SW480 (cell line): ENCODE measurements at regions not wholly inside any gene's neighbourhood (a gene's known extent, or its start where the extent isn't known, plus 50 kb on each side); places are given as distances from the start of the nearest gene placed in this dataset.

Experiments
- DNase-seq: peaks from one replicate; pipeline ENCODE4 v3.0.0-alpha.2; 2016; ENCODE audit warnings: low spot score

DNA sequence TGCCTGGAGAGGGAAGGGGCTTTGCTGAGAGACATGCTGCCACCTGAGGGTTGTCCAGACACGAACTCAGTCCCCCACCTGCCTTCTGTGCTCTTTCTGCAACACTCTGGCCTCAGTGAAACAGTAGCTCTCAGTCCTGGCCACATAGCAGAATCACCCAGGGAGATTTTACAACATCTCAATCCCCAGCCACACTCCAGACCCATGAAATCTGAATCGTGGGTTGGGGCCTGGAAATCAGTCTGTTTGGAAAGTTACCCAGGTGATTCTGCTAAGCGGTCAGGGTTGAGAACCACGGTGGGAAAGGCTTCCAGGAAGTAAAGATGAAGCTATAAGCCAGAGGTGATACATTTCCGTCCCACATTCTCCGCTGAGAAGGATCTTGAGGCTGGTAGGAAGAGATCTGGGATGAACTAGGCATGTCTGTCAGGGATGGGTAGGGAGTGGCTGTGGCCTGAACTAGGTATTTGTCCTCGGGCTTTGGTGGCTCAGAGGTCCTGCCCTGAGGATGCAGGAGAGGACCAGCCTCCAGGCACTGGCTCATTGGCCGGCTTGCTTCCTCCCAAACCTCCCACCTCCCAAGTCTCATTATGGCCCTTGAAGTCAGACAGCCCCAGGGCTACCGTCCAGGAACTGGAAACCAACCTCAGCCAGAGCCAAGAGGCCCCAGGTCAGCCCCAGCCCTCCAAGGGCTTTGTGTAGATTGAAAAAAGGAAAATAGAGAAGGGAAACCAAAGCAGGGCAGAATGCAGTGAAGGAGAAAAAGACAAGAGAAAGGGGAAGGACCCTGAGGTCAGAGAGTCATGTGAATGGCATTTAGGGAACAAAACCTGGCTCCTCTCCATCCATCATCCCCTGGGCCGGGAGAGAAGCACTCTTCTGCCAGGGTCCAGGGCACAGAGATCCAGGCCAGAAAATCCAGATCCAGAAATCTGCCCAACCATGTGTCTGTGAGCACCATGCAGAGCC, 119.6 kb downstream of the ZFP36L2 start:
- no peak for DNase-seq

DNA sequence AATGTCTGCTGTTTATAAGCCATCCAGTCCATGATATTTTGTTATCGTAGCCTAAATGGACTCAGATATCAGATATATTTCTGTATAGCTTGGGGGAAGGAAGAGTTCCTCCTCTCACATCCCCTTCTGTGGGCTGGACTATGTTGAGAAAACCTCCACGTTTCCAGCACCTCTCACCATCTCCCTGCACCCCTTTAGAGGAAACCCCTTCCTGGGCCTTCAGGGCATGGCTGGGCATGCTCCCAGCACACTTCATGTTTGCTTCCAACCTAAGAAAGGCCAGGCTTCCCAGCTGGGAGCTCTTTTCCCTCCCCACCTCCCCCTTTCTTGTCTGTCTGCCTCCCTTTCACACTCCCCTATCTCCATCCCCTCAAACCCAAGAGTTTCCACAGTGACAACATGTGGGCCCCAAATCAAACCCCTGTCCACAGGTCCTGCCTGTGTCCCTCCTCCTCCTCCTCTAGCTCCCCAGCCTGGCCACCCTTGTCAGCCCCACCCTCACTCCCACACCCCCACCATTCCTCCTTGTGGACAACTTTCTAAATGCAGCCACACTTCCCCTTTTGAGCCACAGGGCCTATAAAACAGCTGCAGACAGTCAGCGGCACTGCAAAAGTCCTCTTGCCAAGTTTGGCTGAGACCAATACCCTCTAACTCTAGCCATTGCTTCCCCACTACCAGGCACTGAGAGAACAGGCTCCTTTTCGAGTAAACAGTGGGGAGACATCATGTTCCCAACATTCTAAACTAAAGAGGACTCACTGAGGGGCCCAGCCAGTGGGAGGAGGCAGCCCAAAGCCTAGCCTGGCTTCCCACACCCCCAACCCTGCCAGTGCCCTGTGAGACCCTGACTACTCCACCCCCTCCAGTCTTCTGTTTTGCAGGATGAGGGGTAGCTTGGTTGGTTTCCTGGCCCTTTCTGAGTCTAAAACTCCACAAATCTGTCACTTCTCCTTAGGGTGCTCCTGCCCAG, 120.5 kb downstream of the ZFP36L2 start:
- DNase-seq, result peak; percentile 35

- DNase-seq, result no peak
Measured at GRCh38 chr2:43104763-43105162, 121.6 kb downstream of the ZFP36L2 start.

DNA sequence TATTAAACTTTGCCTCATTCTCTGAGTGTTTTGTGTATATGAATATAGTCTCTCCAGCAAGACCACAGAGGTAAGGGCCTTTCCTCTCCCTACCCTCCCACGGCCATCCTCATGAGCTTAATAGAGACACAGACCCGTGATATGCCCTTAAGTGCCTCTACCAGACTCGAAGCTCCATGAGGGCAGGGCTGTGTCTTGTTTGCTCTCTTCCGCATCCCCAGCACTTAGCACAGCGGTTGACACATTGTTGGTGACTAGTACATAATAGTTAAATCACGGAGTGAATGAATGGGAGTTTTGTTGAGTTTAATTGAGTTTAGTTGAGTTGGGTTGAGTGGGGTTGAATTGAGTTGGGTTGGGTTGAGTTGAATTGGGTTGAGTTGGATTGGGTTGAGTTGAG, 122.3 kb downstream of the ZFP36L2 start:
- DNase-seq, result no peak

GRCh38 chr2:43103093-43103404, 123.4 kb downstream of the ZFP36L2 start:
- no peak for DNase-seq

DNA sequence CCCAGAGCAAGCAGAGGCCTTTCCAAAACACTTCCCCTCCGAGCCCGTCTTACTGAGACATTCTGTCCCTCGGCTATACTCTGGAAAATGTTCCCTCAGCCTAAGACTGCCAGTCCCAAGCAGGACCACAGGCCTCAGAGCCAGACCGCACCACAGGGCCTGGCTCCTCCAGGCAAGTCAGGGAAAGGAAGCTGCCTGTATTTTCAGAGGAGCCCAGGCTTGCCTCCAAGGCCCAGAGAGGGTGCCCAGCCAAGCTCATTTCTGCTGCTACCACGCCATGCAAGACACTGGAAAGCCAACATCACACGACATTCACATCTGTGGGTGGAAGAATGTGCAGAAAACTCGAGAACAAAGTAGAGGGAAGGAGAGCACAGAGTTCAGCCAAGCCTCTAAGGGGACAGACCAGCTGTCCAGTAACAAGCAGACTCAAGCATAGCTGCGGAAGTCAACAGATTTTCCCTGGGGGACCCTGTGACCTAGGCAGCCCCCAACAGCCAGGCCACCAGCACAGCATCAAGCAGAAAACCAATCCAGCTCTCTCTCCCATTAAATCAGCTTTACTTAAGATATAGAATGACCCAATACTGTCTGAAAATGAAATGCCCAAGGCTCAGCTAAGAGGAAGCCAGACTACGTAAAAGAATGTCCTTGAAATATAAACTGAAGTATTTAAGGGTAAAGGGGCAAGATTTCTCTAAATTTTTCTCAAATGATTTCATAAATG, 123.9 kb downstream of the ZFP36L2 start:
- DNase-seq, result no peak

DNA sequence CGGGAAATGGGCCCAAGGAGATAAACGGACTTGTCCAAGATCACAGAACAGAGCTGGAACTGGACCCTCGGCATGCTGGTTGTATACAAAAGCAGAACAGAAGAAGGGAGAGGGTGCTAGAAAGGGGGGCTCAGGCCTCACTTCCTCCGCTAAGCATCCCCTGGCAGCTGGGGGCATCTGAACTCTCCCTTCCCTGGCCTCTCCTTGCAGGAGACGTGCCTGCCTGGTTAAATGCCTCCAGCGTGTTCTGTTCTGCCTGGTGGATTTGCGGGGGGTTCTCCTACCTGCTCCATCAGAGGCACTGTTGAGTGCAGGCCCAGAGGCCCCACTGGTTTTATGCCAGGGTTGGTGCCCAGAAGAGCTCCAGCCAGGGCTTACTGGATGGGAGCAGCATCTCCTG, 124.7 kb downstream of the ZFP36L2 start:
- no peak for DNase-seq

- DNase-seq, result no peak
Measured at GRCh38 chr2:43100883-43101662, 125.3 kb downstream of the ZFP36L2 start.

- DNase-seq, result no peak
Measured at GRCh38 chr2:43100362-43100882, 126.0 kb downstream of the ZFP36L2 start.

- no peak for DNase-seq
Measured at GRCh38 chr2:43099797-43100196, 126.6 kb downstream of the ZFP36L2 start.

GRCh38 chr2:43098539-43098938, 127.9 kb downstream of the ZFP36L2 start:
- no peak for DNase-seq

- no peak for DNase-seq
Measured at GRCh38 chr2:43097644-43098408, 128.6 kb downstream of the ZFP36L2 start.

DNA sequence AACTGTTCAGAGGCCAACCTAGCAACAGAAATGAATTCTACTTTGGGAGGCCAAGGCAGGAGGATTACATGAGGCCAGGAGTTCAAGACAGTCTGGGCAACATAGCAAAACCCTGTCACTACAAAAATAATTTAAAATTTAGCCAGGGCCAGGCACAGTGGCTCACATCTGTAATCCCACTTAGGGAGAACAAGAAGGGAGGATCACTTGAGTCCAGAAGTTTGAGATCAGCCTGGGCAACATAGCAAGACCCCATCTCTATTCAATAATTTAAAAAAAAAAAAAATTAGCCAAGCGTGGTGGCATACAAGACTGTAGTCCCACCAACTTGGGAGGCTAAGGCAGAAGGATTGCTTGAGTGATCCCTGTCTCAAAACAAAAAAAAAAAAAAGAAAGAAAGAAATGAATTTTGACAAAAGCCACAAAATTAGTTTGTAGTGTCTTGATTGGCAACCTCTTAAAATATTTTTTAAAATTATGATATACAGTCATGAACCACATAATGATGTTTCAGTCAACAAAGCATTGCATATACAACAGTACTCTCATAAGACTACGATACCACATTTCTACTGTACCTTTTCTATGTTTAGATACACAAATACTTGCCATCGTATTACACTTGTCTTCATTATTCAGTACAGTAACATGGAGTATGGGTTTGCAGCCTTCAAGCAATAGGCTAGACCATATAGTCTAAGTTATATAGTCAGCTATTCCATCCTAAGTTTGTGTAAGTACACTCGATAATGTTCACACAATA, 130.7 kb downstream of the ZFP36L2 start:
- no peak for DNase-seq

DNA sequence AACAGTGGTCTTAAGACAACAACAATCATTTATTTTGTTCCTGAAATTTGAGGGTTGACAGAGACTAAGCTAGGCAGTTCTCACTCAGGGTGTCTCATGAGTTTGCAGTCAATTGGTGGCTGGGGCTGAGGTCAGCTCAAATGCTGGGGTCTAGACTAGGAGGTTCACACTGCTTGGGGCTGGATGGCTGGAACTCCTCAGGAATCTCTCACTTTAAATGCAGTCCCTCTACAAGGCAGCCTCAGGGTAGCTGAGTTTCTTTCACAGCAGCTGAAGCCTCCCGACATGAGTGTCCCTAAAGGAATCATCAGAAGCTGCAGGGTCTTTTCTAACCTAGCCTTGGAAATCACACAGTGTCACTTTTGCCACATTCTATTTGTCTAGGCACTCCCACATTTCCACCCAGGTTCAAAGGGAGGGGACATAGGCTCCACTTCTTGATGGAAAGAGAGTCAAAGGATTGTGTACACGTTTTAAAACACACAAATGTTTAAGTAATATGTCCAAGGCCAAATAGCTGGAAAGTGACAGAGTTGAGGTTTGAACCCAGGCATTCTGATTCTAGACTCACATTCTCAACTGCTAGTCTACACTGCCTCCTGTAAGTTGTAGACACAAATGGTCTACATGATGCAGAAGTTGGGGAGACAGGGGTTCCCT, 133.8 kb downstream of the ZFP36L2 start:
- DNase-seq, result no peak

DNA sequence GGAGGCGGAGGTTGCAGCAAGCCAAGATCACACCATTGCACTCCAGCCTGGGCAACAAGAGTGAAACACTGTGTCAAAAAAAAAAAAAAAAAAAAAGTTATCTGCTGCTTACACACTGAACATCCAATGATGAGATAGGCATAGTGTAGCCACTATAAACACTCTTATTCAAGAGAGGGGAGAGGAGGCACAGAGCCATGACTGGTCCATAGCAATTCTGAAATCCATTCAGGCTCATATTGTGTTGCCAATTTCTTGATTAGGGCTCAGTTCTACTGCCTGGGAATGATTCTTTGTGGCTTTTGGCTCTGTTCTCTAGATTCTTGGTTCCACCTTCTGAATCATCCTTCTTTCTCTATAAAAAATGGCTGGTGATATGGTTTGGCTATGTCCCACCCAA, 136.1 kb downstream of the ZFP36L2 start:
- DNase-seq, result no peak

DNA sequence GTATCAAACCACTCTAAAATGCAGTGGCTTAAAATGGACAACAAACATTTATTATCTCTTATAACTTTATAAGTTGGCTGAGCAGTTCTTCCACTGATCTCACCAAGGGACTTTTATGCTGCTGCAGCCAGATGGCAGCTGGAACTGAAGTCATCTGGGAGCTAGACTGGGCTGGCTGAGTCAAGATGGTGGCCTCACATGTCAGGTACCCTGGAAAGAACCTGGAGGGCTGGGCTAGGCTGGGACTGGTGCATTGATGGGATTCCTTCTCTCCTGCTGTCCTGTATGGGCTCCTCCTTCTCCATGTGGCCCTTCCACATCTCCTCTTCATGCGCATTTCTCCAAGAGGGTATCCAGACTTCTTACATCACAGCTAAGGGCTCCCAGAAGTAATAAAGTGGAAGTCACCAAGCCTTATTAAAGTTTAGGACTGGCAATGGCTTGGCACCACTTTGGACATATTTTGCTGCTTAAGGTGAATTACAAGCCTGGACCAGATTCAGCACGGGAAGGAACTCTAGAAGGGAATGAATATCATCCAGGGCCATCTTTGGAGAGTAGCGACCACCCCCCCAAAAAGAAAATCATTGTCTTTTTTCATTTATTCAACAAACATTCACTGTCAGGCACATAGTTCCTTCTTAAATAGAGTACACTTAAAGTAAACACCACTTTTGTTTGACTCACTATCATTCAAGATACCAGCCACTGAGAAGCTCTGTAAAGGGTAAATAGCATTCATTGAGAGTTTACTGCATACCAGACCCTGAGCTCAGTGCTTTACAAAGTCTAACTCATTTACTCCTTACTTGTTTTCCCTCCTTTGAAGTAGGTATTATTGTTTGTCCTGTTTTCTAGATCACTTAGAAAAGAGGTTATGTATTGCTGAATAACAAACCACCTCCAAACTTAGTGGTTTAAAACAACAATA, 138.0 kb downstream of the ZFP36L2 start:
- no peak for DNase-seq

DNA sequence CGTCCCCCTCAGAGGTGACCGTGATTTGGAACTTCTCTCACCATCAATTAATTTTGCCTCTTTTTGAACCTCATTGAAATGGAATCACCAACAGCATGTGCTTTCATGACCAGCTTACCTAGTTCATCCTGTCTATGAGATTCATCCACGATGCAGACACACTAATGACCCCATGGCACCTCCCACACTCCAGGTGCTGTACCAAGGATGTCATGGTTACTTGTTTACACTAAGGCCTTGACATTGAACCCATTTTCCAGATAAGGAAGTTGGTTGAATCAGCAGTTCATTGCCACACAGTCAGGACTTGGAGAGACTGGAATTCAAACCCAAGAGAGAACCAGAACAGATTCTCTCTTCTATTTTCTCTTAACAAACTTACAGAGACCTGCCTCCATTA, 139.0 kb downstream of the ZFP36L2 start:
- DNase-seq, result no peak
